ENCODE measurements at regions not wholly inside any gene's neighbourhood (a gene's known extent, or its start where the extent isn't known, plus 50 kb on each side); places are given as distances from the start of the nearest gene placed in this dataset.

GRCh38 chr22:25437414-25438160, 126.9 kb upstream of the GRK3 start:
- Histone ChIP-seq H2AFZ (ENCODE audit: low read length) (no peak overlapping the region), H3K36me3 (ENCODE audit: insufficient read depth, low read length) (0 out of 2 replicates have a peak, but pooled peaks cover 5% of the 10 kb centered on the region), H3K4me3 (ENCODE audit: low read depth, low read length, poor library complexity, severe bottlenecking) (no peak overlapping the region), H4K20me1 (ENCODE audit: insufficient read depth, low read length) (no peaks in the 10 kb centered on the region), H3K79me2 (ENCODE audit: insufficient read depth, low read depth, low read length) (no peaks in the 10 kb centered on the region), H3K4me2 (ENCODE audit: low read length) (no peak overlapping the region), H3K9me2 (ENCODE audit: insufficient read depth, low read length) (no peaks in the 10 kb centered on the region), H3K4me1 (ENCODE audit: insufficient read depth, low read length, poor library complexity, severe bottlenecking) (no peaks in the 10 kb centered on the region), H3K27ac (ENCODE audit: low read depth, low read length, poor library complexity, severe bottlenecking) (no peak overlapping the region), H3K9me3 (ENCODE audit: low read length) (no peaks in the 10 kb centered on the region)
- intact Hi-C loops (cut with micrococcal nuclease; ENCODE audit: unreplicated experiment) = no loop called here
- no peak for DNase-seq (ENCODE audit: low spot score)
- ChIA-PET POLR2A (no interaction called here), CTCF (ENCODE audit: unreplicated experiment) (no interaction called here)
- TF ChIP-seq CTCF (conservative IDR thresholded peaks at IDR 0.05; ENCODE audit: low read length) (no peak), EZH2phosphoT487 (IDR thresholded peaks at IDR 0.05; ENCODE audit: borderline replicate concordance, low read depth, low read length) (no peak)
- no TSS peak for BruUV-seq (replicated peaks)

- DNase-seq (ENCODE audit: low spot score) = peak; percentile 34
- Histone ChIP-seq H3K9me3 (ENCODE audit: low read length) (no peaks in the 10 kb centered on the region), H3K4me3 (ENCODE audit: low read depth, low read length, poor library complexity, severe bottlenecking) (peak overlapping the region; percentile 80), H3K79me2 (ENCODE audit: insufficient read depth, low read depth, low read length) (peaks cover 50% of the 10 kb centered on the region), H3K27ac (ENCODE audit: low read depth, low read length, poor library complexity, severe bottlenecking) (peak overlapping the region; percentile 22), H3K36me3 (ENCODE audit: insufficient read depth, low read length) (peaks cover 13% of the 10 kb centered on the region; the same call in 1 of the 2 replicates), H4K20me1 (ENCODE audit: insufficient read depth, low read length) (peaks cover 23% of the 10 kb centered on the region), H3K4me2 (ENCODE audit: low read length) (peak overlapping the region; percentile 73), H2AFZ (ENCODE audit: low read length) (peak overlapping the region; percentile 92), H3K9me2 (ENCODE audit: insufficient read depth, low read length) (no peaks in the 10 kb centered on the region), H3K4me1 (ENCODE audit: insufficient read depth, low read length, poor library complexity, severe bottlenecking) (peaks cover 31% of the 10 kb centered on the region)
- ChIA-PET POLR2A (interaction anchor here (0.6 to 1.4 kb wide), 2 partner anchors 117 to 121 kb away, joined by 4 read pairs; no protein-coding TSS in a partner anchor), CTCF (ENCODE audit: unreplicated experiment) (interaction anchor here (0.5 to 1.0 kb wide), 3 partner anchors 28 to 47 kb away, joined by 3 to 4 read pairs (median 3); no protein-coding TSS in a partner anchor)
- intact Hi-C loops (cut with micrococcal nuclease; ENCODE audit: unreplicated experiment) = loop anchor here (2.0 to 5.0 kb wide), 2 partner anchors 42 to 325 kb away; no protein-coding TSS in a partner anchor
- TF ChIP-seq EZH2phosphoT487 (IDR thresholded peaks at IDR 0.05; ENCODE audit: borderline replicate concordance, low read depth, low read length) = no peak
- no peak for TF ChIP-seq CTCF (conservative IDR thresholded peaks at IDR 0.05; ENCODE audit: low read length)
- BruUV-seq (replicated peaks) = TSS peak; percentile 49
Observed at GRCh38 chr22:25447067-25447685, 117.3 kb upstream of the GRK3 start.

Measured in OCI-LY7 (cell line).